GM12878 (cell line): ENCODE measurements at regions not wholly inside any gene's neighbourhood (a gene's known extent, or its start where the extent isn't known, plus 50 kb on each side); places are given as distances from the start of the nearest gene placed in this dataset.

Experiments
- BACH1 ChIP-seq: fragments of 450-650 bp; IDR thresholded peaks from 2 replicates; pipeline ENCODE4 v1.6.1; 2017; ENCODE audit warnings: mild to moderate bottlenecking, borderline replicate concordance
- CHD4 ChIP-seq: fragments of 200-600 bp; sonication (generic); IDR thresholded peaks from 2 replicates; pipeline ENCODE4 v1.6.1; 2016; ENCODE audit warnings: mild to moderate bottlenecking
- CREM ChIP-seq: IDR thresholded peaks from 2 replicates; pipeline ENCODE4 v1.6.1; 2014; ENCODE audit warnings: antibody characterized with exemption, low read depth
- RAD21 ChIP-seq: IDR thresholded peaks from 2 replicates; pipeline ENCODE4 v1.6.1; 2011; ENCODE audit warnings: mild to moderate bottlenecking, low read depth, low read length, moderate library complexity; ENCODE audit not compliant: insufficient read depth
- STAT1 ChIP-seq: fragments of 450-650 bp; conservative IDR thresholded peaks from 2 replicates; pipeline ENCODE4 v1.6.1; 2014; ENCODE audit warnings: antibody characterized with exemption, mild to moderate bottlenecking
- ZNF207 ChIP-seq: fragments of 450-650 bp; IDR thresholded peaks from 2 replicates; pipeline ENCODE4 v1.6.1; 2014; ENCODE audit warnings: antibody characterized with exemption, mild to moderate bottlenecking, borderline replicate concordance
- TF ChIP-seq, protein P1 (sequence below), 3 experiments: IDR thresholded peaks in 2 of 3; conservative IDR thresholded peaks in 1 of 3; 2 replicates each; pipeline ENCODE4 v1.5.1; 2011; ENCODE audit warnings: low read depth in 3 of 3, low read length in 3 of 3, mild to moderate bottlenecking in 3 of 3, control low read depth in 2 of 3, moderate library complexity in 2 of 3, inconsistent platforms in 1 of 3, mixed read lengths in 1 of 3; ENCODE audit not compliant: control insufficient read depth in 2 of 3, insufficient read depth in 1 of 3; ENCODE audit errors: extremely low read depth in 1 of 3

DNA sequence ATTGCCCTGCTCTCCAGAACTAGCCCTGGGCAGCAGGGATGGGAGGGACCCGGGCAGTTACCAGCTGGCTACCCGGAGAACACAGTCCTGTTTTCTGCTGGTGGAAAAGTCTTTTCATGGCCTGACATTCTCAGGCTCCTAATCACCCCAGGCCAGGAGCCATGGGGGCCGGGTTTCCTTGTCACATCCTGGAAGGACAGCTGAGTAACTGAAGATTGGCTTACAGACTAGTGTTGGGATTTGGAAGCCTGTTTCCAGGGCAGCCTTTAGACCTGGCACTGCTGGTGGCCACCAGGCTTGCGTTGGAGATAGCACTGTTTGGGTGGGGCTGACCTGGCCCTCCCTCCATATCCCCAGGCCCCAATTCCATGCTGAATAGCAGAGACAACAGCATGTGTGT is 349.0 kb downstream of the CTTN start:
- TF ChIP-seq, protein P1, sequence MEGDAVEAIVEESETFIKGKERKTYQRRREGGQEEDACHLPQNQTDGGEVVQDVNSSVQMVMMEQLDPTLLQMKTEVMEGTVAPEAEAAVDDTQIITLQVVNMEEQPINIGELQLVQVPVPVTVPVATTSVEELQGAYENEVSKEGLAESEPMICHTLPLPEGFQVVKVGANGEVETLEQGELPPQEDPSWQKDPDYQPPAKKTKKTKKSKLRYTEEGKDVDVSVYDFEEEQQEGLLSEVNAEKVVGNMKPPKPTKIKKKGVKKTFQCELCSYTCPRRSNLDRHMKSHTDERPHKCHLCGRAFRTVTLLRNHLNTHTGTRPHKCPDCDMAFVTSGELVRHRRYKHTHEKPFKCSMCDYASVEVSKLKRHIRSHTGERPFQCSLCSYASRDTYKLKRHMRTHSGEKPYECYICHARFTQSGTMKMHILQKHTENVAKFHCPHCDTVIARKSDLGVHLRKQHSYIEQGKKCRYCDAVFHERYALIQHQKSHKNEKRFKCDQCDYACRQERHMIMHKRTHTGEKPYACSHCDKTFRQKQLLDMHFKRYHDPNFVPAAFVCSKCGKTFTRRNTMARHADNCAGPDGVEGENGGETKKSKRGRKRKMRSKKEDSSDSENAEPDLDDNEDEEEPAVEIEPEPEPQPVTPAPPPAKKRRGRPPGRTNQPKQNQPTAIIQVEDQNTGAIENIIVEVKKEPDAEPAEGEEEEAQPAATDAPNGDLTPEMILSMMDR (IDR thresholded peaks at IDR 0.05 in 2 of 3, conservative IDR thresholded peaks at IDR 0.05 in 1 of 3; ENCODE audit: control insufficient read depth in 2 of 3, extremely low read depth in 1 of 3, insufficient read depth in 1 of 3, low read depth in 3 of 3, low read length in 3 of 3) = no peak
- no peak for TF ChIP-seq RAD21
- TF ChIP-seq CREM = no peak
- no peak for TF ChIP-seq CHD4
- no peak for TF ChIP-seq STAT1
- TF ChIP-seq BACH1 = no peak
- TF ChIP-seq ZNF207 = no peak
